Ishikawa (cell line): ENCODE measurements at regions not wholly inside any gene's neighbourhood (a gene's known extent, or its start where the extent isn't known, plus 50 kb on each side); places are given as distances from the start of the nearest gene placed in this dataset.

Source experiments
- CEBPB ChIP-seq: IDR thresholded peaks from 2 replicates; pipeline ENCODE4 v1.6.1; 2012
- NFIC ChIP-seq: IDR thresholded peaks from 2 replicates; pipeline ENCODE4 v1.6.1; 2012
- RAD21 ChIP-seq: IDR thresholded peaks from 2 replicates; pipeline ENCODE4 v1.6.1; 2012; ENCODE audit warnings: low read depth
- TAF1 ChIP-seq: IDR thresholded peaks from 2 replicates; pipeline ENCODE4 v1.6.1; 2012; ENCODE audit warnings: low read depth, mild to moderate bottlenecking

DNA sequence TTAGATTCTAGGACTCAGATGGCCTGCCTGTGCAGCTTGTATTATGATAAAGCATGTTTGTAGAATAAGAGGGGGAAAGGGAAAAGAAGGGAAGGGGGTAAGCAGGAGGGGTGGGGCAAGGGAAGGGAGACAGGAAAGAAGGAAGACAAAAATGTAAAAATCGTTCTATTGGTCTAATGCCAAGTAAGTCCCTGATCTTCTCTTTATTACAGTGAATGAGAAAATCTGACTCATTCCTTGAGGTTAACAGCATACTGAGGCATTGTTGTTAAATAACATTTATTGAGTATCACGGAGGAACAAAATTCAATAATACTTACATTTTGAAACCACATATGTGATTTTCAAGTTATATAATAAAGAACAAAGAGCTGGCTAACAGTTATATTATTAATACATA is 1534.7 kb downstream of the OLFM4 start:
- TF ChIP-seq RAD21 (no peak), CEBPB (no peak), NFIC (no peak), TAF1 (no peak)
